NCI-H2196 treated with DMSO at 0.1 percent for 48 hours (cell line): ENCODE measurements at regions not wholly inside any gene's neighbourhood (a gene's known extent, or its start where the extent isn't known, plus 50 kb on each side); places are given as distances from the start of the nearest gene placed in this dataset.
"Not testable (repeated sequence)": the region's sequence is repeated elsewhere in the genome, so short reads cannot be mapped to it uniquely, and the experiment has no call there.

Experiments used
- DNase-seq: peaks from one replicate; lab custom pipeline; 2025; ENCODE audit not compliant: unreplicated experiment; lab: John Stamatoyannopoulos, UW

GRCh38 chr17:59493867-59494266, 71.5 kb upstream of the DHX40 start:
- no peak for DNase-seq

- no peak for DNase-seq
Observed at GRCh38 chr17:59494757-59495368, 70.5 kb upstream of the DHX40 start.

GRCh38 chr17:59496178-59496577, 69.2 kb upstream of the DHX40 start:
- no peak for DNase-seq

GRCh38 chr17:59498530-59499307, 66.7 kb upstream of the DHX40 start:
- no peak for DNase-seq

GRCh38 chr17:59500086-59500655, 65.2 kb upstream of the DHX40 start:
- DNase-seq: not testable (repeated sequence)

GRCh38 chr17:59501690-59502089, 63.7 kb upstream of the DHX40 start:
- DNase-seq: no peak

GRCh38 chr17:59502800-59503199, 62.6 kb upstream of the DHX40 start:
- DNase-seq: no peak

- DNase-seq: no peak
Observed at GRCh38 chr17:59503500-59503899, 61.9 kb upstream of the DHX40 start.

GRCh38 chr17:59504821-59505220, 60.6 kb upstream of the DHX40 start:
- no peak for DNase-seq

- DNase-seq: no peak
Observed at GRCh38 chr17:59505610-59506276, 59.7 kb upstream of the DHX40 start.

- DNase-seq: no peak
Observed at GRCh38 chr17:59506894-59507726, 58.3 kb upstream of the DHX40 start.

- DNase-seq: no peak
Observed at GRCh38 chr17:59508999-59509625, 56.3 kb upstream of the DHX40 start.

- no peak for DNase-seq
Observed at GRCh38 chr17:59510611-59511010, 54.8 kb upstream of the DHX40 start.

- no peak for DNase-seq
Observed at GRCh38 chr17:59511726-59512125, 53.7 kb upstream of the DHX40 start.

GRCh38 chr17:59512844-59513385, 52.5 kb upstream of the DHX40 start:
- DNase-seq: no peak

- peak; percentile 84 for DNase-seq
Observed at GRCh38 chr17:59513934-59514841, 51.2 kb upstream of the DHX40 start.
